ENCODE measurements at regions not wholly inside any gene's neighbourhood (a gene's known extent, or its start where the extent isn't known, plus 50 kb on each side); places are given as distances from the start of the nearest gene placed in this dataset.

DNA sequence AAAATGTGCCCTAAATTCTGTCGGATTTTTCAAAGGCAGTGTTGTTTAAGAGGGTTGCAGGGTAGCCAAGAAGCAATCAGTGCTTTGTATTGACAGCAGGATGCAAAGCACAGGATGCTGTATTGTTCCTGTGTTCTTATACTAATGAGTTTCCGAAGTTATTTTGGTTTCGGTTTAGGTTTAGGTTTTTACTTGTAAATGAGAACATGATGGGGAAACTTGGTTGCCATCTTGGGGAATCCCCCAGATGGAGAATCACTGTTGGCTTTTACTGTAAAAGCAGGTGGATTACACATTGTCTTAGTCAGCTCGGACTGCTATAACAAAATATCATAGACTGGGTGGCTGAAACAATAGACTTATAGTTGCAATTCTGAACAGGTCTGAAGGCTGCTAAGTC, 72.1 kb downstream of the INHBA start:
- TF ChIP-seq EP300 (IDR thresholded peaks at IDR 0.05) = no peak
- TF ChIP-seq, protein P1, sequence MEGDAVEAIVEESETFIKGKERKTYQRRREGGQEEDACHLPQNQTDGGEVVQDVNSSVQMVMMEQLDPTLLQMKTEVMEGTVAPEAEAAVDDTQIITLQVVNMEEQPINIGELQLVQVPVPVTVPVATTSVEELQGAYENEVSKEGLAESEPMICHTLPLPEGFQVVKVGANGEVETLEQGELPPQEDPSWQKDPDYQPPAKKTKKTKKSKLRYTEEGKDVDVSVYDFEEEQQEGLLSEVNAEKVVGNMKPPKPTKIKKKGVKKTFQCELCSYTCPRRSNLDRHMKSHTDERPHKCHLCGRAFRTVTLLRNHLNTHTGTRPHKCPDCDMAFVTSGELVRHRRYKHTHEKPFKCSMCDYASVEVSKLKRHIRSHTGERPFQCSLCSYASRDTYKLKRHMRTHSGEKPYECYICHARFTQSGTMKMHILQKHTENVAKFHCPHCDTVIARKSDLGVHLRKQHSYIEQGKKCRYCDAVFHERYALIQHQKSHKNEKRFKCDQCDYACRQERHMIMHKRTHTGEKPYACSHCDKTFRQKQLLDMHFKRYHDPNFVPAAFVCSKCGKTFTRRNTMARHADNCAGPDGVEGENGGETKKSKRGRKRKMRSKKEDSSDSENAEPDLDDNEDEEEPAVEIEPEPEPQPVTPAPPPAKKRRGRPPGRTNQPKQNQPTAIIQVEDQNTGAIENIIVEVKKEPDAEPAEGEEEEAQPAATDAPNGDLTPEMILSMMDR (IDR thresholded peaks at IDR 0.05) = no peak
- no peak for TF ChIP-seq POLR2A (IDR thresholded peaks at IDR 0.05)
- TF ChIP-seq POLR2AphosphoS5 (IDR thresholded peaks at IDR 0.05) = no peak
